Stimulated activated naive B cell treated with anti-CD40 and anti-IgM and Interleukin-4, amounts not matched to agents 10 μg/mL and 1 μg/mL and 100 μg/mL, for 72 hours (primary cell): ENCODE measurements at regions not wholly inside any gene's neighbourhood (a gene's known extent, or its start where the extent isn't known, plus 50 kb on each side); places are given as distances from the start of the nearest gene placed in this dataset.

ENCODE experiments used
- ATAC-seq, 2 donors: fragments of 150-1000 bp; cut with Tn5 transposase; replicated peaks; 2 replicates each; pipeline ENCODE4 v1.10.0; 2021; ENCODE audit warnings: moderate library complexity in 1 of 2
- DNase-seq: peaks from one replicate; pipeline ENCODE4 v3.0.0; 2021
- H3K27ac Mint-ChIP-seq: one replicate; pipeline ENCODE4 v1.8.0; 2022; ENCODE audit warnings: mild to moderate bottlenecking, mixed read lengths
- H3K27me3 Mint-ChIP-seq, 2 donors: one replicate each; pipeline ENCODE4 v1.8.0; 2022; ENCODE audit warnings: mixed read lengths in 2 of 2
- H3K36me3 Mint-ChIP-seq, 2 donors: one replicate each; pipeline ENCODE4 v1.8.0; 2022; ENCODE audit warnings: mixed read lengths in 2 of 2, mild to moderate bottlenecking in 1 of 2
- H3K4me1 Mint-ChIP-seq, 2 donors: one replicate each; pipeline ENCODE4 v1.8.0; 2022; ENCODE audit warnings: mixed read lengths in 2 of 2, mild to moderate bottlenecking in 1 of 2
- H3K4me3 Mint-ChIP-seq, 2 donors: one replicate each; pipeline ENCODE4 v1.8.0; 2022; ENCODE audit warnings: mild to moderate bottlenecking in 2 of 2, mixed read lengths in 2 of 2, moderate library complexity in 1 of 2
- H3K9me3 Mint-ChIP-seq, 2 donors: one replicate each; pipeline ENCODE4 v1.8.0; 2022; ENCODE audit warnings: mixed read lengths in 2 of 2, mild to moderate bottlenecking in 1 of 2

DNA sequence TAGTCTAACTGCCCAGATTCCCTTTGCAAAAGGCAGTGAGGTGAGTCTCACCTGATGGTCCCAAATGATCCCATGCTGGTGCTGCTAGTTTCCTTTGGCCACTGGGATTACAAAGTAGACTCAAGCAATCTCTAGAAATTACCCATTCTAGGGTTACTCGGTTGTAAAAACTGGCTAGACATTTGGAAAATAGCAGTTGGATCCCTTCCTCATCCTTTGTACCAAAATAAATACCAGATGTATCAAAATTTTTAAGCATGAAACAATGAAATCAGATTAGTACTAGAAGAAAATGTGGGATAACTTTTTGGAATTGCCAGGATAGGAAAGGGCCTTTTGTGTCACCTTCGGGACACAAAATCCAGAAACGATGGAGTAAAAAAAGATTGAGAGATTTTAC is 112.9 kb upstream of the TOP1 start:
- Mint-ChIP-seq H3K27me3 (no peaks in the 10 kb centered on the region), H3K4me3 (no peak overlapping the region), H3K4me1 (no peaks in the 10 kb centered on the region), H3K9me3 (peaks cover 0 to 2% of the 10 kb centered on the region in 2 donors), H3K27ac (no peak overlapping the region), H3K36me3 (peaks cover 0 to 2% of the 10 kb centered on the region in 2 donors)
- no peak for ATAC-seq
- no peak for DNase-seq

- Mint-ChIP-seq H3K27ac (no peak overlapping the region), H3K4me3 (no peak overlapping the region), H3K36me3 (peaks cover 0 to 2% of the 10 kb centered on the region in 2 donors), H3K4me1 (no peaks in the 10 kb centered on the region), H3K27me3 (no peaks in the 10 kb centered on the region), H3K9me3 (peaks cover 0 to 2% of the 10 kb centered on the region in 2 donors)
- no peak for DNase-seq
- no peak for ATAC-seq
These were observed 112.3 kb upstream of the TOP1 start for GRCh38 chr20:40916276-40916675.

DNA sequence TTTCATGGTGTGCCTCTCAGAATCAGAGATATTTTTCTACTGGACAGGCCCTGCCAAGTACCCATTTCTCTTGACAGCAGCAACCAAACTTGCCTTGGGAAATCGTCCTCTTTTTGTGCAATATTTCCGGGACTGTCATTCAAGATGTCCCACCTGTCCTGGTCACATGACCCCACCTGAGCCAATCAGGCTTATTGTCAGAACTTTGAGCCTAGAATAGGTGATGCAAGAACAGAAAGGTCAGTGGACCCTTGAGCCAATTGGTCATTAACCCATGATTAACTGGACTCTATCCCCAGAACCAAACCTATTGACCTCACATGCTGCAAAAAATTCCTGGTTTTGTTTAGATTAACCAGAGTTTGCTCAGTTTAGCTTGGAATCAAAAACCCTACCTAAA is 108.3 kb upstream of the TOP1 start:
- no peaks in the 10 kb centered on the region for H3K27me3 Mint-ChIP-seq
- no peaks in the 10 kb centered on the region for H3K9me3 Mint-ChIP-seq
- no peak overlapping the region for H3K27ac Mint-ChIP-seq
- DNase-seq (no peak), ATAC-seq (no peak)
- H3K36me3 Mint-ChIP-seq = no peaks in the 10 kb centered on the region
- H3K4me1 Mint-ChIP-seq = no peaks in the 10 kb centered on the region
- H3K4me3 Mint-ChIP-seq = no peak overlapping the region

GRCh38 chr20:40922865-40923264 is 105.8 kb upstream of the TOP1 start:
- ATAC-seq (no peak), DNase-seq (no peak)
- peaks cover 5 to 18% of the 10 kb centered on the region in 2 donors for H3K4me1 Mint-ChIP-seq
- no peak overlapping the region for H3K4me3 Mint-ChIP-seq
- H3K27ac Mint-ChIP-seq = no peak overlapping the region
- H3K9me3 Mint-ChIP-seq = no peaks in the 10 kb centered on the region
- no peaks in the 10 kb centered on the region for H3K27me3 Mint-ChIP-seq
- no peaks in the 10 kb centered on the region for H3K36me3 Mint-ChIP-seq

- H3K9me3 Mint-ChIP-seq = no peaks in the 10 kb centered on the region
- H3K27me3 Mint-ChIP-seq = no peaks in the 10 kb centered on the region
- H3K4me1 Mint-ChIP-seq = peaks cover 5 to 22% of the 10 kb centered on the region in 2 donors
- DNase-seq (no peak), ATAC-seq (no peak)
- no peak overlapping the region for H3K27ac Mint-ChIP-seq
- H3K4me3 Mint-ChIP-seq = no peak overlapping the region
- no peaks in the 10 kb centered on the region for H3K36me3 Mint-ChIP-seq
These were observed 102.7 kb upstream of the TOP1 start for GRCh38 chr20:40925829-40926510.

DNA sequence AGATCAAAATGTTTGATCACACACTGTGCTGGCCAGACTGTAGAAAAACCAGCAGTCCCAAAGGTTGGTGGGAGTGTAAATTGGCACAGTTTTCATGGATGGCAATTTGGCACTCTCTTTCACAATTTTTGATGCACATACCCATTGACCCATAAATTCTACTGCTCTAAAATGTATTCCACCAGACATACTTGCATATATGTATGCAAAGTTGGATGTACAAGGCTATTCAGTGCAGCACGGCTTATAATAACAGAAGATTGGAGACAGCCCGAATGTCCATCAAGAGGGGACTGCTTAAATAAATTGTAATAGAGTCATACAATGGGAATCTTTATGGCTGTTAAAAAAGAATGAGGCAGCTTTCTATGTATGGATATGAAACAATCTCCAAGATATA is 101.7 kb upstream of the TOP1 start:
- ATAC-seq = no peak
- H3K4me1 Mint-ChIP-seq = peaks cover 5 to 22% of the 10 kb centered on the region in 2 donors

GRCh38 chr20:40930561-40930960 is 98.1 kb upstream of the TOP1 start:
- Mint-ChIP-seq H3K4me3 (no peak overlapping the region), H3K36me3 (no peaks in the 10 kb centered on the region), H3K27ac (no peak overlapping the region), H3K9me3 (peaks cover 4 to 7% of the 10 kb centered on the region in 2 donors), H3K4me1 (peaks cover 5 to 20% of the 10 kb centered on the region in 2 donors), H3K27me3 (peaks cover 0 to 5% of the 10 kb centered on the region in 2 donors)
- ATAC-seq (no peak), DNase-seq (no peak)

More for the DNA sequence above, 101.7 kb upstream of the TOP1 start:
- Mint-ChIP-seq H3K27me3 (no peaks in the 10 kb centered on the region), H3K9me3 (no peaks in the 10 kb centered on the region), H3K36me3 (no peaks in the 10 kb centered on the region), H3K4me3 (no peak overlapping the region), H3K27ac (no peak overlapping the region)
- DNase-seq = no peak

DNA sequence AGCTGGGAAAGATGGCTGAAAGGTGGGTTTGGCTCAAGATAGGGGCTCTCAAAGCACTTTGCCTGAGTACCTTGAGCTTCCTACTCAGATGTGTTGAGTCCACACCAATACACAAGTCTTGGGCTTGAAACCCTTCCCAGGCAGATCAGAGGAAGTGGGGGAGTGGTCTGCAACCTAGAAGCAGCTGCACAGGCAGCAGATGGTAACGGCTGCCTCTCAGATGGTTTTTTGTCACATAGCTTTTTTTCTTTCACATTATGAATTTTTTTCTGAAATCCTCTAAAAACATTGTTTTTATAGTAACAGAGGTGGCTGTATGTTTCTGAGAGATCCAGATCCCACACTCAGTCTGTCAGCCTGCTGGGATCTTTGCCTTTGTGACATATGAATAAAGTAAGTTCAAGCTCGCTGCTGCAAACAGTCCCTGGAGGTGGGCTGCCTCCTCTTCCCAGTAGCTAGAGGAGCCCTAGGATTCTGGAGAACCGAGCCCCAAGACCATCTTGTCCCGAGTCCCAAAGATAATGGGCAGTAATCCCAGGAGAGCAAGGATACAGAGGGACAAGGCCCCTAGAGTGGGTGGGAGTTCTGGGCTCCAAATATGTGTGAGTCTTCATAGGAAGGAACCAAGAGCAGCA is 97.1 kb upstream of the TOP1 start:
- Mint-ChIP-seq H3K9me3 (peaks cover 4 to 7% of the 10 kb centered on the region in 2 donors), H3K4me1 (peaks cover 2 to 10% of the 10 kb centered on the region in 2 donors), H3K27me3 (peaks cover 0 to 5% of the 10 kb centered on the region in 2 donors), H3K4me3 (no peak overlapping the region), H3K36me3 (no peaks in the 10 kb centered on the region), H3K27ac (no peak overlapping the region)
- no peak for DNase-seq
- ATAC-seq = no peak

DNA sequence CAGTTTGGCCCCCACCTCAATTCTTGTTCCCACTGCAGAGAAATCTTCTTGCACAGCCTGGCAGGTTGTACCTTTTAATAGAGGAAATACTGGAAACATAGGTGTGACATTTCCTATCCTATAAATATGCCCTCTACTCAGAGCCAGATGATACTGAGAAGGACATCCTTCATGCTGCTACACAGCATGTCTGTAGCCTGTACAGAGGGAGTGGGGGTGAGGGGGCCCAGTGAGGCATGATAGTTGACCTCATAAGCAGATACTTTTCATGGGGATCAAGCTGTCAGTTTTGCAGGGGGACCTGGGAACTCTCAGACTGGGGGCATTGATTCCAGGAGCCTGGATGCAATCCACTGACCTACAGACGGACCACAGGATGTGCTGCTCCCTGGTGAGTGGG is 96.2 kb upstream of the TOP1 start:
- H3K36me3 Mint-ChIP-seq = no peaks in the 10 kb centered on the region
- no peak for ATAC-seq

GRCh38 chr20:40933758-40934157 is 94.9 kb upstream of the TOP1 start:
- Mint-ChIP-seq H3K4me1 (peaks cover 0 to 5% of the 10 kb centered on the region in 2 donors), H3K36me3 (no peaks in the 10 kb centered on the region), H3K9me3 (peaks cover 4 to 7% of the 10 kb centered on the region in 2 donors), H3K4me3 (no peak overlapping the region), H3K27me3 (peaks cover 0 to 5% of the 10 kb centered on the region in 2 donors), H3K27ac (no peak overlapping the region)
- DNase-seq (no peak), ATAC-seq (no peak)

More for the DNA sequence above, 96.2 kb upstream of the TOP1 start:
- no peak overlapping the region for H3K4me3 Mint-ChIP-seq
- H3K27ac Mint-ChIP-seq = no peak overlapping the region
- peaks cover 2 to 9% of the 10 kb centered on the region in 2 donors for H3K4me1 Mint-ChIP-seq
- DNase-seq = no peak
- peaks cover 4 to 7% of the 10 kb centered on the region in 2 donors for H3K9me3 Mint-ChIP-seq
- H3K27me3 Mint-ChIP-seq = peaks cover 0 to 5% of the 10 kb centered on the region in 2 donors

- peaks cover 15 to 21% of the 10 kb centered on the region in 2 donors for H3K4me1 Mint-ChIP-seq
- H3K36me3 Mint-ChIP-seq = no peaks in the 10 kb centered on the region
- peaks cover 0 to 5% of the 10 kb centered on the region in 2 donors for H3K27me3 Mint-ChIP-seq
- ATAC-seq (no peak), DNase-seq (no peak)
- no peak overlapping the region for H3K27ac Mint-ChIP-seq
- H3K9me3 Mint-ChIP-seq = peaks cover 6 to 7% of the 10 kb centered on the region in 2 donors
- H3K4me3 Mint-ChIP-seq = no peak overlapping the region
These were observed 90.6 kb upstream of the TOP1 start for GRCh38 chr20:40938020-40938419.

DNA sequence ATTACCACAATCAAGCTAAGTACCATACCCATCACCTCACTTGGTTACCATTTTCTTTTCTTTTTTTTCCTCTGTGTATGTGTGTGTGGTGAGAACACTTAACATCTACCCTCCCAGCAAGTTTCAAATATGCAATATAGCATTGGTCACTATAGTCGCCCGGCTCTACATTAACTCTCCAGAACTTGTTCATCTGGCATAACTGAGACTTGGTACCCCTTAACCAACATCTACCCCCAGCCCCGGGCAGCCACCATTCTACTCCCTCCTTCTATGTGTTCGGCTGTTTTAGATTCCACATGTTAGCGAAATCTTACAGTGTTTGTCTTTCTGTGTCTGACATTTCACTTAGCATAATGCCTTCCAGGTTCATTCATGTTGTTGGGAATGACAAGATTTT is 89.0 kb upstream of the TOP1 start:
- Mint-ChIP-seq H3K27me3 (no peaks in the 10 kb centered on the region), H3K4me3 (no peak overlapping the region), H3K9me3 (peaks cover 0 to 1% of the 10 kb centered on the region in 2 donors), H3K4me1 (peaks cover 18 to 21% of the 10 kb centered on the region in 2 donors), H3K27ac (no peak overlapping the region), H3K36me3 (no peaks in the 10 kb centered on the region)
- ATAC-seq (no peak), DNase-seq (no peak)

GRCh38 chr20:40941133-40941610 is 87.5 kb upstream of the TOP1 start:
- ATAC-seq (peak; percentile 36 to 41), DNase-seq (no peak)
- Mint-ChIP-seq H3K27ac (peak overlapping the region; percentile 16), H3K27me3 (peaks cover 6 to 12% of the 10 kb centered on the region in 2 donors), H3K36me3 (no peaks in the 10 kb centered on the region), H3K9me3 (peaks cover 0 to 1% of the 10 kb centered on the region in 2 donors), H3K4me1 (peaks cover 21% of the 10 kb centered on the region in 2 donors), H3K4me3 (no peak overlapping the region)

DNA sequence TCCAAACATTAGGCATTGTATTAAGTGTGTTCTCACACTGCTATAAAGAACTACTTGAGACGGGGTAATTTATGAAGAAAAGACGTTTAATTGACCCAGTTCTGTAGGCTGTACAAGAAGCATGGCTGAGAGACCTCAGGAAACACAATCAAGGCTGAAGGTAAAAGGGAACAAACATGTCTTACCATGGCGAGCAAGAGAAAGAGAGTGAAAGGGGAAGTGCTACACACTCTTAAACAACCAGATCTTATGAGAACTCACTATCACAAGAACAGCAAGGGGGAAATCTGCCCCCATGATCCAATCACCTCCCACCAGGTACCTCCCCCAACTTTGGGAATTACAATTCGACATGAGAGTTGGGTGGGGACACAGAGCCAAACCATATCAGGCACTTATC is 86.6 kb upstream of the TOP1 start:
- H3K36me3 Mint-ChIP-seq = no peaks in the 10 kb centered on the region
- peaks cover 9 to 15% of the 10 kb centered on the region in 2 donors for H3K27me3 Mint-ChIP-seq
- H3K9me3 Mint-ChIP-seq = peaks cover 0 to 1% of the 10 kb centered on the region in 2 donors
- DNase-seq (no peak), ATAC-seq (peak; percentile 70 to 75)
- peaks cover 21% of the 10 kb centered on the region in 2 donors for H3K4me1 Mint-ChIP-seq
- no peak overlapping the region for H3K4me3 Mint-ChIP-seq
- H3K27ac Mint-ChIP-seq = peak overlapping the region; percentile 76

DNA sequence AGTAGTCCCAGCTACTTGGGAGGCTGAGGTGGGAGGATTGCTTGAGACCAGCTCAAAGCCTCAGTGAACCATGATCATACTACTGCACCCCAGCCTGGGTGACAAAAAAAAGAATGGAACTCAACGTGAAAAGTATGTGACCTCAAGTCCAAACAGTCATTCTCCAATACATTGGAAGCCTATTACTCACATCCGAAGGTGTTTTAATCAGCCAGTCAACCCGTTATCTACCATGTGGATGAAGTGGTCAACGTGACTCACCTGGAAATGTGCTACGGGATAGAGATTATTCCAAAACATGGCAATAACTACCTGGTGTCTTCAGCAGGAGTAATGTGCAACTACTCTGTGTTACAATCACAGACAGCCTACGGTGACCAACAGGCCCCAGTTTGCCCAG is 85.8 kb upstream of the TOP1 start:
- Mint-ChIP-seq H3K36me3 (no peaks in the 10 kb centered on the region), H3K9me3 (peaks cover 0 to 1% of the 10 kb centered on the region in 2 donors), H3K27me3 (peaks cover 11 to 15% of the 10 kb centered on the region in 2 donors), H3K27ac (no peak overlapping the region), H3K4me3 (no peak overlapping the region), H3K4me1 (peaks cover 21% of the 10 kb centered on the region in 2 donors)
- ATAC-seq (no peak), DNase-seq (no peak)
